Epithelial cell of prostate (primary cell): ENCODE measurements at regions not wholly inside any gene's neighbourhood (a gene's known extent, or its start where the extent isn't known, plus 50 kb on each side); places are given as distances from the start of the nearest gene placed in this dataset.
"Not testable (repeated sequence)": the region's sequence is repeated elsewhere in the genome, so short reads cannot be mapped to it uniquely, and the experiment has no call there.

ENCODE experiments used
- DNase-seq: peaks from one replicate; pipeline ENCODE4 v3.0.0-alpha.2; 2011; ENCODE audit warnings: low read depth, low spot score
- H3K27ac ChIP-seq: fragments of 450-650 bp; 2 replicates; pipeline ENCODE4 v1.5.1; 2017; ENCODE audit warnings: mild to moderate bottlenecking

DNA sequence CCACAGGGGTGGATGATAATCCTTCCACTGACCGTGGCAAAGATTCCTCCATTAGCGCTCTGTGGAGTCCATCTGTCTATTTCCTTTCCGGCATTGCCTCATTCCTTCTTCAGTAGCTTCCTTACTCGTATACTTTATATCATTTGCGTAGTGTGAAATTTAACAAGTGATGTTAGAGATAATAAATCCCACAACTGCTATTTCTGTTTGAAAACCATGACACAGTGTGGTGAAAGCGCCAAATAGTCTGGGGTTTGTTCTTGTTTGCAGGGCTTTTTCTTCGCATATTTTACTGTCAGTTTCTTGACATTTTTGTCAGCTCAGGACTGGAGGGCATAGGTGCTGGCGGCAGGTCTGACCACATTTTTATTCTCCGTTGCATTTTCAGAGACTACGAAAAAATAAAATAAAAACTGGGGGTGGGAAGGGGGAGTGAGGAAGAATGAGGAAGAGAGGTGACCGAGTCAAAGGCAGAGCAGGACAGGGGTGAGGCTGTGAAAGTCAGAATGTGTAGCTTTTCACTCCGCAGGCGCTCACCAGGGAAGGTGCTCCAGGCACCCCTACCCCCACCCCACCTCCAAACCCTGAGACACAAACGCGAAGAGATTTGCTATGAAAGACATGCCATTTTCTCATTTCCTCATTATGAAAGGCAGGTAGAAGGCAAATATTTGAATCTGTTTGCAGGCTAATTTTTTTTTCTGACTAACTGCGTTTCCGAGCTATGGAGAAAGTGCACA, 965.0 kb downstream of the MCTP2 start:
- peak overlapping the region; percentile 36 for H3K27ac ChIP-seq
- DNase-seq = no peak

DNA sequence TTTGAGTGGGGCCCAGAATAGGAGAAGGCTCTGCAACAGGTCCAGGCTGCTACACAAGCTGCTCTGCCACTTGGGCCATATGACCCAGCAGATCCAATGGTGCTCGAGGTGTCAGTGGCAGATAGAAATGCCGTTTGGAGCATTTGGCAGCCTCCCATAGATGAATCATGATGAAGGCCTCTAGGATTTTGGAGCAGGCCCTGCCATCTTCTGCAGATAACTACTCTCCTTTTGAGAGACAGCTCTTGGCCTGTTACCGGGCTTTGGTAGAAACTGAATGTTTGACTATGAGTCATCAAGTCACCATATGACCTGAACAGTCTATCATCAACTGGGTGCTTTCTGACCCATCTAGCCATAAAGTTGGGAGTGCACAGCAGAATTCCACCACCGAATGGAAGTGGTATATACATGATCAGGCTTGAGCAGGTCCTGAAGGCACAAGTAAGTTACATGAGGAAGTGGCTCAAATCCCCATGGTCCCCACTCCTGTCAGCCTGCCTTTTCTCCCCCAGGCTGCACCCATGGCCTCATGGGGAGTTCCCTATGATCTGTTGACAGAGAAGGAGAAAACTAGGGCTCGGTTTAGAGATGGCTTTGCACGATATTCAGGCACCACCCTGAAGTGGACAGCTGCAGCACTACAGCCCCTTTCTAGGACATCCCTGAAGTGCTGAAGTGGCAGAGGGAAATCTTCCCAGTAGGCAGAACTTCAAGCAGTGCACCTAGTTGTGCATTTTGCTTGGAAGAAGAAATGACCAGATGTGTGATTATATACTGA, 971.4 kb downstream of the MCTP2 start:
- DNase-seq = peak; percentile 6
- H3K27ac ChIP-seq = peak overlapping the region; percentile 8

- peak overlapping the region; percentile 53 for H3K27ac ChIP-seq
- peak; percentile 20 for DNase-seq
Observed at GRCh38 chr15:95205077-95205476, 973.7 kb downstream of the MCTP2 start.

DNA sequence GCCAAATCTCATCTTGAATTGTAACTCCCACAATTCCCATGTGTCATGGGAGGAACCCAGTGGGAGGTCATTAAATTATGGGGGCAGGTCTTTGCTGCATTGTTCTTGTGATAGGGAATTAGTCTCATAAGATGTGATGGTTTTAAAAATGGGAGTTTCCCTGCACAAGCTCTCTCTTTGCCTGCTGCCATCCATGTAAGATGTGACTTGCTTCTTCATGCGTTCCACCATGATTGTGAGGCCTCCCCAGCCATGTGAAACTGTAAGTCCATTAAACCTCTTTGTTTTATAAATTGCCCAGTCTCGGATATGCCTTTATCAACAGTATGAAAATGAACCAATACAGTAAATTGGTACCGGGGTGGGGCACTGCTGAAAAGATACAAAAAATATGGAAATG, 974.5 kb downstream of the MCTP2 start:
- not testable (repeated sequence) for DNase-seq
- peak overlapping the region; percentile 53 for H3K27ac ChIP-seq

GRCh38 chr15:95208071-95208470, 976.7 kb downstream of the MCTP2 start:
- no peak overlapping the region for H3K27ac ChIP-seq
- DNase-seq = no peak

- no peak for DNase-seq
- H3K27ac ChIP-seq = no peak overlapping the region
Observed at GRCh38 chr15:95208988-95209387, 977.6 kb downstream of the MCTP2 start.

DNA sequence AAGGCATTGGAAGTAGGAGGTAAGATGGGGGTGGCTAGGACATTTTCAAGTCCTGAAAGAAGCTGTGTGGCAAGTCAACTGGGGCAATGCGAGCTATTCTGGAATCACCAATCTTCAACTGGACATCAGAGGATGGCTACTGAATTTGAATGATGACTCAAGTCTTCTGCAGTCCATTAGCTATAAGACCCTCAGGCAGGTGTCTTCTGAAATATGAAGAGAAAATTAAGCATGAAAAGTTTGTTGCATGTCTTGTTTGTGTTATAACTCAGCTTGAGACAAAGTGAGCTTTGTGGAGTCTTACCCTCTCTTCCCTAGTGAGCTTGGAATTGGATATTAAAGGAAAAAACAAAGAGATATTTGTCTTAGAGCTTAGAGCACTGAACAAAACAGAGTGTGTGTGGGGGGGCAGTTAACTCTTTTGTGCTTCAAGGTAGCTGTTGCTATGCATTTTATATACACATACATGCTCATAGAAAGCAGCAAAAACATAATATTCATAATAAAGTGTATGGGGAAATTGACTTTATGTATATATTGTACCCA, 979.1 kb downstream of the MCTP2 start:
- H3K27ac ChIP-seq = no peak overlapping the region
- DNase-seq = no peak

- no peak overlapping the region for H3K27ac ChIP-seq
- DNase-seq = no peak
Observed at GRCh38 chr15:95215017-95215416, 983.7 kb downstream of the MCTP2 start.

- H3K27ac ChIP-seq = peak overlapping the region; percentile 95
- peak; percentile 85 for DNase-seq
Observed at GRCh38 chr15:95226835-95227234, 995.5 kb downstream of the MCTP2 start.

GRCh38 chr15:95227235-95227634, 995.9 kb downstream of the MCTP2 start:
- H3K27ac ChIP-seq = peak overlapping the region; percentile 95
- DNase-seq = peak; percentile 51

- DNase-seq = no peak
Observed at GRCh38 chr15:95228856-95229555, 997.6 kb downstream of the MCTP2 start.

GRCh38 chr15:95235033-95235432, 1003.7 kb downstream of the MCTP2 start:
- no peak for DNase-seq
- no peak overlapping the region for H3K27ac ChIP-seq

More at GRCh38 chr15:95228856-95229555, 997.6 kb downstream of the MCTP2 start:
- H3K27ac ChIP-seq = no peak overlapping the region

DNA sequence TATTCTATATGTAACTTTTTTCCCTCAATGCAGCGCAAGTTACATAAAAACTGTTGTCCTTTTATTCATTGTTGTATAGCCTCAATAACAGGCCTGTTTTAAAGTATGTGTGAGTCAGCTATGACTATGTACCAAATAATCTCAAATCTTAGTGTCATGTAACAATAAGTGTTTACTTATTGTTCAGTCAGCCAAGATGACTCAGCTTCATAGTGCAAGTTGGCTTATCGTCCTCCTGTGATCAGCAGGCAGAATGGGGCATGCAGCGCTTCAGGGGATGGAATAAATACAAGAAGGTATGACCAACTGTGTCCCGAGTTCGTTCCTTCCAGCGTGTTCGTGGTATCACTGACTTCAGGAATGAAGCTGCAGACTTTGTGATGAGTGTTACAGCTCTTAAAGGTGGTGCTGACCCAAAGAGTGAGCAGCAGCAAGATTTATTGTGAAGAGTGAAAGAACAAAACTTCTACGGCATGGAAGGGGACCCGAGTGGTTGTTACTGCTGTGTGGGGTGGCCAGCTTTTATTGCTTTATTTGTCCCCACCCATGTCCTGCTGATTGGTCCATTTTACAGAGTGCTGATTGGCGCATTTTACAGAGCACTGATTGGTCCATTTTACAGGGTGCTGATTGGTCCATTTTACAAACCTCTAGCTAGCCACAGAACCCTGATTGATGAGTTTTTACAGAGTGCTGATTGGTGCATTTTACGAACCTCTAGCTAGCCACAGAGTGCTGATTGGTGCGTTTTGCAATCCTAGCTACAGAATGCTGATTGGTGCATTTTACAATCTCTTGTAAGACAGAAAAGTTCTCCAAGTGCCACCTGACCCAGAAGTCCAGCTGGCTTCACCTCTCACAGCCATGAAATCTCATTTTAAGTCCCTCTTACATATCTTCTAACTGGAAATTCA, 1016.0 kb downstream of the MCTP2 start:
- DNase-seq = peak; percentile 100

DNA sequence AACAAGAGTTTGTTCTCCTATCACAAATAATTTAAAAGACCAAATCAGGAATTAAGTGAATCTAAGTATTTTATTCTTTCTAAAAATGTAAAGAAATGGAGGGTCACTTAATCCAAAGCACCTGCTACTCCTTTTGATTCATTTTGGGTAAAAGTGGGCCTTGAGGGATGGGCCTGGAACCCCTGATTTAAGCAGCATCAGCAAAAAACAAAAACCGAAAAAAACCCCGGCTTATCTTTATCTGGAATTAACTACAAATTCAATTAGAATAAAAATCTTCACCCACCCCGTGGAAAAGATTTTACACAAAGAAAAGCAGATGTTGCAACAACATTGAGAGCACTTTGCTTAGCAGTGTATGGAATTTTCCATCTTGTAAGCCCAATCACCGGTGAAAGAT, 1018.2 kb downstream of the MCTP2 start:
- DNase-seq = no peak
- H3K27ac ChIP-seq = no peak overlapping the region

More for the DNA sequence above, 1016.0 kb downstream of the MCTP2 start:
- H3K27ac ChIP-seq = peak overlapping the region; percentile 58

DNA sequence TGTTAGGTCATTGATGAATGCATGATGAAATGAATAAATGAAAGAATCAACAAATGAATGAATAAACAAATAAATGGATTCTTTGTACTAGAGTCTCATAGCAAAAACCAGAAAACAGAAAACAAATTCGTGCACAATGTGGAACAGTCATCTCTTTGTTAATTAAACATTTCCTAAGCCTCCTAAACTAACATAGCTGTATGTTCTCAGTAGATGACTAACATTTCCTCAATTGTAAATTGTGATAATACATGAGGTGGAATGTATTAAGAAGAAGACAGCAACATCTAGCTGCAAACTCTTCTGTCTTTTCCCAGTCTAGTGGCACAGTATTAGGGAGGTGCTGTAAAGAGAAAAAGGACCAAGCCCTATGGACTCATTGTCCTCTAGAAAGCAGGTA, 1021.0 kb downstream of the MCTP2 start:
- DNase-seq = no peak

GRCh38 chr15:95254263-95254662, 1022.9 kb downstream of the MCTP2 start:
- DNase-seq = no peak

More for the DNA sequence above, 1021.0 kb downstream of the MCTP2 start:
- no peak overlapping the region for H3K27ac ChIP-seq

GRCh38 chr15:95259513-95259912, 1028.2 kb downstream of the MCTP2 start:
- peak overlapping the region; percentile 10 for H3K27ac ChIP-seq
- no peak for DNase-seq

More at GRCh38 chr15:95254263-95254662, 1022.9 kb downstream of the MCTP2 start:
- H3K27ac ChIP-seq = no peak overlapping the region

- DNase-seq = peak; percentile 31
Observed at GRCh38 chr15:95259965-95260364, 1028.6 kb downstream of the MCTP2 start.

GRCh38 chr15:95260856-95261255, 1029.5 kb downstream of the MCTP2 start:
- no peak overlapping the region for H3K27ac ChIP-seq
- DNase-seq = no peak

More at GRCh38 chr15:95259965-95260364, 1028.6 kb downstream of the MCTP2 start:
- peak overlapping the region; percentile 10 for H3K27ac ChIP-seq
